Stimulated activated CD8-positive, alpha-beta memory T cell treated with anti-CD3 and anti-CD28 coated beads, Interleukin-4, amount 100 ng/mL, for 4 hours (primary cell): ENCODE measurements at regions not wholly inside any gene's neighbourhood (a gene's known extent, or its start where the extent isn't known, plus 50 kb on each side); places are given as distances from the start of the nearest gene placed in this dataset.

Experiments
- DNase-seq, 2 donors: peaks; one replicate each; pipeline ENCODE4 v3.0.0-alpha.2; 2020; ENCODE audit warnings: low read depth in 2 of 2, low spot score in 1 of 2

GRCh38 chr11:45365961-45366618, 79.9 kb upstream of the SYT13 start:
- no peak for DNase-seq

DNA sequence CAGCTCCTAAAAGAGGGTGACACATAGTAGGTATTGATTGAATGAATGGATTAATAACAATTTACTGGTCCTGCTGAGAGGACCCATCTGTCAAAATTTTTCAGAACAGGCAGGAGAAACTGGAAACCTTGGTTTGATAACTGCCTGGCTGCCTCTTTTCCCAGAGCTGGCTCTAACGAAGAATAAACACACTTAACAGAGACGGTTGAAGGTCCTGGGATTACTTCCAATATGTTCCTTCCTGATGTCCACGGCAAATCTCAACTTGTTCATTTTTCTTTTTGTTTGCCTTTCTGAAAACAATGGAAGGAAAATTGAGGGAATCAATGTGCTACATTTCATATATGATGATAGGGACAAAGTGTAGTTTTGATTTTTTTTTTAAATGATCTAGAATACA, 76.5 kb upstream of the SYT13 start:
- no peak for DNase-seq

DNA sequence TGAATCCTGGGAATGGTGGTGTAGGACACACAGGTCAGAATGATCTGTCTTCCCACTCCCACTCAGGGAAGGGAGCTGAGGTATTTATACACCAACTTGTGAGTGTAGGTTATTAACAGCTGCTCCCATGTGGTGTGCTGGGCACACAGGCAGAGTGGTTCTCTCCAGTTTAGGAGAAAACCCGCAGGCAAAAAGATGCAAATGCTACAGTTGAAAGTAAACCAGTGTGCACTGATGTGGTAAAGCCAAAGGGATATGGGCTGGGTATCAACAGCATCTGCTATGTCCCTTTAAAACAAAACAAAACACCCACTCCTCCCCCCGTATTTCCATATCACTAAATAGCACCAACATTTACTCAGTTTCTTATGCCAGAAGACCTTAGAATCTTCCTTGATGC, 75.4 kb upstream of the SYT13 start:
- no peak for DNase-seq

- DNase-seq = no peak
Observed at GRCh38 chr11:45355706-45356041, 69.5 kb upstream of the SYT13 start.

- DNase-seq = peak; percentile 72 to 84
Observed at GRCh38 chr11:45354976-45355705, 69.0 kb upstream of the SYT13 start.

DNA sequence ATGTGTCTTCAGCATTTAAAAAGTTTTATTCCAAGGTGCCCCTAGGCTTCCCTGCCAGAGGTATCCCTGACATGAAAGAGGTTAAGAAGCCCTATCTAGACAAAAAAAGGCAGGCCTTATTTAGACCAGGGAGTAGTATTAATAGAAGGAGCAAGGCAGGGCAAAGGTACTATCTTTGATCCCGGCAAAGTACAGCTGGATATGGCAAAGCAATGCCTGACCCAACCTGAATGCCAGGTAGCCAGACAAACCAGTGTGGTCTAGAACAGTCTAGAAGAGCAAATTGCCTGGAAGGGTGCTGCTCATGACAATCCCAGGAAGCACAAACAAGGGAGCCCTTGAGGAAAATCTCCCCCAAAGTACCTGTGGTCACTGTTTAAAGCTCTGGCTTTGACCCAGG, 62.6 kb upstream of the SYT13 start:
- no peak for DNase-seq

DNA sequence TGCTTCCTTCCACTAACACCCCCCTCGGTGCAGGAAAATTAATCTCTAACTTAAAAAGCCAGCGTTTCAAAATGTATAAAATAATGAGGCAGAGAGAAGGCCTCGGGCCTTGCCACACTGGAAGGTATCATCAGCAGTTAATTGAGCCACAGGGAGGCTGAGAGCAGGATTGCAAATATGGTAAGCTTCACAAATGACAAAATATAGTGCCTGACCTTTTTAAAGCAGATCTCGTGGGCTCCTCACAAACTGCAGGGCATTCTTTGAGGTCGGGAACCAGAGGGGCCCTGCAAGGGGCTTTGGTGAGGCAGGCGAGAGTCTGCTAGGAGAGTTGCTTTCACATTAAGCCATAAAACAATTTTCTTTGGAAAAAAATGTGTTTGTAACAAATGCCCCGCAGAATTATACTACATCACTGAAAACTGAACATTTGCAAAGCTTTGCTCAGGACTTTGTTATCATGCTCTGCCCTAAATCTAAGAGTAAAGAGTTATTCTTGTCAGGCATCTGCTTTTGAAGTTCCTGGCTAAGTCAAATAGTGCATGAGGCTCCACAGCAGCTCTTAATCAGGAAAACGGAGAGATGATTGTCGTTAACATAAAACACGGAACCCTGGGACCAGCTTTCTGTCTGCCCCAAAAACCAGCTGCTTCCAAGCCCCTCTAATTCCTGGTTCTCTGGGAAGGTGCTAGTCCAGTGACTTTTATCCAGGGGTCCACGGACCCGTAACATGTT, 61.4 kb upstream of the SYT13 start:
- no peak for DNase-seq

- no peak for DNase-seq
Observed at GRCh38 chr11:45345491-45345890, 59.4 kb upstream of the SYT13 start.

DNA sequence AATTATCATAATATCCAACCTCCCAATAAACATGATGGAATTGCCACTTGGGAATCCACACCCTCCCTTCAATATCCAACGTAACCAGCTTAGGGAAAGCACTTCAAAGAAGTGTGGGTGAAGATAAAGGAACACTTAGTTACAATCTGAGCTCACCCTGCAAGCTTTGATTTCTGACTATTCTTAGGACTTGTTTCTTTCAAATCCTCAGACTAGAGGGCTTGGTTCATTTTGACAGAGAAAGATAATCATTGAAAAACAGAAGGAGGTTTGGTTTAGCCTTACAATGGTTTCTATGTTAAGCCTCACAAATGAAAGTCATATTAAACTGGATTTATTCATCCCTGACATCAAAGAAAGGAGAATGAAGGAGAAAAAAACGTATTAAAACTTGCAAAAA, 57.9 kb upstream of the SYT13 start:
- DNase-seq = no peak

DNA sequence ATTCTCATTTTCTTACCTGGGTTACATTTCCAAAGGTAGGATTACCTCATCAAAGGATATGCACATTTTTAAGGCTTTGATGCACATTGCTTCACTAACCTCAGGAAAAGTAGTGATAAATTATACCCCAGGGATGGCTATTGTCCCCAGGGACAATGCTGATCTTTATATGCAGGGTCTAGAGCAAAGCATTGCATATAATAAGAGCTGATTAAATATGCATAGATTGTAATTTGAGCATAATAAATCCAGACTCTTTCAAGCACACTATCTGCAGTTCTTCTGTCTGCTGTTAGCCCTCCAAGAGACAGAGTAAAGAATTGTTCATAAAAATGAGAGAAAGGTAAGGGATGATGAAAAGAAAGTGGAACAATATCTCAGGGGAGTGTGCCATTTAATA, 57.3 kb upstream of the SYT13 start:
- no peak for DNase-seq

- no peak for DNase-seq
Observed at GRCh38 chr11:45341372-45341771, 55.2 kb upstream of the SYT13 start.

- DNase-seq = peak; percentile 82 to 91
Observed at GRCh38 chr11:45339729-45340519, 53.8 kb upstream of the SYT13 start.

DNA sequence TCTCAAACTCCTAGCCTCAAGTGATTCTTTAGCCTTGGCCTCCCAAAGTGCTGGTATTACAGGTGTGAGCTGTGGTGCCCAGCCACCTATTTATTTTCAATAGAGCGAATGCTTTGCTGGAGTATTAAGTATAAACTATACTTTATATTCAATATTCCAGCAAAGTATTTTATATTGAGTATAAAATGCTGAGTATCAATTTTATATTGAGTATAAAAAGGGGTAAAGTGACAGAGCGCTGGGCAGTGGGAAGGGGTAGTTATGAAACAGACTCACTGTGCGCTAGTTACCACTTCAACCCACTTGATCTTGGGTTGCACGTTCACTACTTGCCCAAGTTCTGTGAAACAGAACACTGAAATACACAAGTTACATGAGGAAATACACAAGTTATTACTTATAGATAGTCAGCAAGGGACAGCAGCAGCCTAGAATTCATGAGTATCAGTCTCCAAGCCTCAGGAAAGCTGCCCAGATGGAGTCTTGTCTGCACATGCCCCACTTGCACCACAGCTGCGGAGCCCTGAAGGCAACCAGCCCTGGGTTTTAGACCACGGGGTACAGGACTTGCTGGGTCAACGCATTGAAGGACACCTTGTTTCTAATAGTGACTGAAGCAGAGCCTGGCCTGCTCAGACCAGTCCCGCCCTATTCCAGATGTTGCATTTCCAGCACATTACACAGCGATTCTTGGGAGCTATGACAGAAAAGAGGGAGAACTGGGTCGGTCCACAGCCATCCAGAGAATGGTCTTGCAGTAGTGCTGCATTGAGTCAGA, 51.6 kb upstream of the SYT13 start:
- DNase-seq = no peak

DNA sequence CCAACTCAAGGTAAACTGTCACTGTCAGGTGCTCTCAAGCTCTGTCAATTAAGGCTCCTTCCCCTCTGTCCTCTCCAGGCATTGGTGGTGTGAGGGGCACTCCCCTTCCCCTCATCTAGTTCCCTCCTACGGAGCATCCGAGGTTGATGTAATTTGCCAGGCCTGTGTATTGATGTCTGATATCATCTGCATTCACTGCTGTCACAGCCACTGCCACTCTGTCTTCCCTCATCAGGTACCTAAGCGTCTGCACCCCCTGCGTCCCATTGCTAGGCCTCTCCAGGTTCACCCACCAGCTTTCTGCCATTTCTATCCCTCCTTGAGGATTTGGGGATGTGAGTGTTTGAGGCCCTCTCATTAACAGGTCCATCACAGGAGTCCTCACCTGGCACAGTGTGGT, 50.0 kb upstream of the SYT13 start:
- no peak for DNase-seq
